NOMO-1 treated with dmso at 0.1 percent for 144 hours (cell line): ENCODE measurements at regions not wholly inside any gene's neighbourhood (a gene's known extent, or its start where the extent isn't known, plus 50 kb on each side); places are given as distances from the start of the nearest gene placed in this dataset.
"Not testable (repeated sequence)": the region's sequence is repeated elsewhere in the genome, so short reads cannot be mapped to it uniquely, and the experiment has no call there.

Experiments used
- DNase-seq: peaks from one replicate; lab custom pipeline; 2025; ENCODE audit not compliant: unreplicated experiment; lab: John Stamatoyannopoulos, UW

DNA sequence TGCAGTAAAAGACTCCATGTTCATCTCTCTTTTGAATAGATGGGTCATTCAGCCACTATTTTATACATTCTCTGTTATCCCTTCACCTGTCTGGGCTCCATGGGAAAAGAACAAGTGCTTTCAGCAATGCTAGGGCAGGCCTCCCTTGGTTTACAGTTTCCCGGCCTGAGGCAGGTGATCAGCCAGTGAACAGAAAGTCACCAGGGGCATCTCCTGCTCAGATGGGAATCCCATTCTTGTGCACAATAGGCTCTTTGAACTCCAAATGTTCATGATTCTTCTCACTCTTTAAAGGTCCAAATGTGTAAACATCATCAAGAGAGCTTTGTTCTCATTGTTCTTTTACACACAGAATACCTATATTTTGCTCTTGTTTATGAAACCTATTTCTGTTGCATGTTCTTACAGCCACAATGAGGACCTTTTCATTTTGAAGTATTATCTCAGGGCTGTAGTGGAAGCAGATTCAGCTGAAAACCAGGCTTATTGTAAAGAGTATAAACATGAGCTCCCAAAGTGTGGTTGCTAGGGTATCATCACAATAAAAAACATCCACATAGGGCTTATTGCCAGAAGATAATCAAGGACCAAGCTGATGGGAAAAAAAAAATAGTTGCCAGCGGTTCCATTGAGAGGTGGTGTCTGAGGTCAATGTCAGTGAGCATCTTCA, 267.1 kb upstream of the SGK1 start:
- DNase-seq: no peak

DNA sequence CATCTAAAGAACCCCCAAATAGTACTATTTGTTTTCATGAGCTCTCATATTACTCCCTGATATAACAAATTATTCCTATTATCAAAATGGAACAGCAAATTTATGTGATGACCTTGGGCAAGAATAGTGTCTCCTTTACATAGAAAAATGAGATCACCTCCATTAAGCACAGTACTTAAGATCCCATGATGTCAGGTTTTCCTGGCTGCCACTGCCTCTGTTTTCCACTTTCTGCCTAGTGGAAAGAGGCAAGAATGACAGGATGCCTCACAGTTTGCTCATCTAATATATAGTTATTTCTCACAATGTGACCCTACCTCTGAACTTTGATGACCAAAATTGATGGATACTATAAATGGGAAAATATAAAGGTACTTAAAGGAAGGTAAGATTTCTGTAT, 260.1 kb upstream of the SGK1 start:
- no peak for DNase-seq

DNA sequence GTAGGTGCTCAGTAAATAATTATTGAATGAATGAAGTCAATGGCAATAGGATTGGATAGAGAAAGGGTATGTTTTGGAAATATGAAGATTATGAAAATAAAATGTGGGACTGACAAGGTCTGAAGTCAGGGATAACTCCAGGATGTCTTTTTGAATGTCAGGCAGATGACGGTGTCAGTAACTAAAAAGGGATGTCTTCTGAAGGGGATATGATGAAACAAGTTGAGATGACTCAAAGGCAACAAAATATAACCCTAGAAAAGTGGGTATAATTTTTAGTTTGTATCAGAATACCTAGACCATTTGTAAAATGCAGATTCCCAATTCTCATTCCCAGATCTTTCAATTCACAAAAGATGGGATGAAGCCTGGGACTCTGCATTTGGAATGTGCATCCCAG, 257.3 kb upstream of the SGK1 start:
- no peak for DNase-seq

GRCh38 chr6:134574491-134574890, 256.6 kb upstream of the SGK1 start:
- DNase-seq: no peak

GRCh38 chr6:134569996-134570395, 252.1 kb upstream of the SGK1 start:
- DNase-seq: not testable (repeated sequence)

DNA sequence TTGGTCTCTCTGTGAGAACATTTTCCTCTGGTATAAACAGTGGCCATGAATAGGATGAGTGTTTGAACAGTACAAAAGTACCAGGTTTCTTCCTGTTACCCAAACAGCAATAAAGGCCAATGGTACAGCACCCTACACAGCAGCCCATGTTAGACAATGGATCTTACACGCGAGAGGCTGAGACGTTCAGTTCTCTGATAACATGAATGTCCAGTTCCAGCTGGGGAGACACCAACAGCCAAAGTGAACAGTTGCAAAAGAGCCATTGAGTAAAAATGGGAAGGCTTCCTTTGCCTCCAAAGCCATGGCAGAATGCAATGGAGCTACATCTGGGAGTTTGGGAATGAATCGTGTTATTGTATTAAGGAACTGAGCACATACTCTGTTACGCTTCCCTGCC, 246.8 kb upstream of the SGK1 start:
- no peak for DNase-seq

- DNase-seq: no peak
These were observed 242.1 kb upstream of the SGK1 start for GRCh38 chr6:134560019-134560418.

GRCh38 chr6:134557509-134557908, 239.6 kb upstream of the SGK1 start:
- DNase-seq: no peak

- DNase-seq: no peak
These were observed 237.8 kb upstream of the SGK1 start for GRCh38 chr6:134555672-134556071.

DNA sequence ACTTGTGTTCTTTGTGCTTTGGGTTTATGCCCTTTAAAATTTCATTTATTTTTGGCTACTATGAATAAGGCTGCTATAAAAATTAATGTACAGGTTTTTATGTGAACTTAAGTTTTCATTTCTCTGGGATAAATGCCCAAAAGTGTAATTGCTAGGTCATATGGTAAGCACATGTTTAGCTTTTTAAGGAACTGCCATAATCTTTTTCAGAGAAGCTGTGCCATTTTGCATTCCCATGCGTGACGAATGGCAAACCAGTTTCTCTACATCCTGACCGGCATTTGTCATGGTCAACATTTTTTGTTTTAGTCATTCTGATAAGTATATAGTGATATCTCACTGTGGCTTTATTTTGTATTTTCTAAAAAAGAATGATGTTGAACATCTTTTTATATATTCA, 236.0 kb upstream of the SGK1 start:
- DNase-seq: no peak

- no peak for DNase-seq
These were observed 233.5 kb upstream of the SGK1 start for GRCh38 chr6:134551245-134551960.

GRCh38 chr6:134550604-134551003, 232.7 kb upstream of the SGK1 start:
- DNase-seq: no peak

GRCh38 chr6:134549854-134550253, 231.9 kb upstream of the SGK1 start:
- DNase-seq: no peak

DNA sequence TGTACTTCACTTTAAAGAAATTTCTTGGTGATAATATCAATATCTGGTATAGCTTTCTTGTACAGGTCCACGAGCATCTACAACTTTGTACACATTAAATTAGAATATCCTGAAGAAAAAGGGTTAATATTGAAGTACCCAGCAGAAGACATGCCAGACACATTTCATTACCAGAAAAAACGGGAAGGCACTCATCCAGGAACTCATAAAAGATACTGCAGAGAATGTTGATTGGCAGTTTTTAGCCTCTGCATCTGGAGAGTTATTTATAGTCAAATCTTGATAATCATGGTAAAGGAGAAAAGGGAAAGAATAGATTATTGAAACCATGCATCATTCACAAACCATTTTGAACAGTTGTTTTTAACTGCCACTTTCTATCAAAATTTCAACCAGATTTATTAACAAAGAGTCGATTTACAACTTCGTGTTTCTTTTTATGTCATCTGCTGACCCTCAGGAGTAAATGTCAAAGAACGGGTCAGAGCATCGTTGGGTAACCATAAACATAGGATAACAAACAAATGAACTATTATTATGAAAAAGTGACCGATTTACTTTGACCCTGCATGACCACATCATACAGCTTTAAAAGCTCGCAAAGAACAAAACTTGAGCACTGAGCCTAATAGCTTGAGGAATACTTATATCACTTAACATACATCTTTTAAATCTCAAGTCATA, 229.2 kb upstream of the SGK1 start:
- no peak for DNase-seq

DNA sequence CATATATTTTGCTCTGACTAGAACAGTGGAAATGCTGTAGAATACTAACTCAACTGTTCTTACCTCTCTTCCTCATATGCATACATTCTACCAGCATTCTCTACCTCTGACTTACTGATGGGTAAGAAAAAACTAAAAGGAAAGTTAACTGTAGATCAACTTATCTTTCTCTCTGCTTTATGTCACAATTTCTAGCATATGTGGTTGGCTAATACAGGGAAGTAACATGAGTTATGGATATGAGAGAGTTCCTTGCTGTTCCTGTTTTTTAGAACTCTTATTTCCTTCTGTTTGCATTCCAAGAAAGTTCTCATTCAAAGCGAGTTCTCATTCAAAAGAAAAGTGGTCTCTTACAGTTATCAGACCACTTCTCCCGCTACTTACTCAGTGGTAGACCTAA, 226.8 kb upstream of the SGK1 start:
- no peak for DNase-seq

- no peak for DNase-seq
These were observed 225.2 kb upstream of the SGK1 start for GRCh38 chr6:134543128-134543527.

- DNase-seq: no peak
These were observed 223.1 kb upstream of the SGK1 start for GRCh38 chr6:134541001-134541400.

- DNase-seq: no peak
These were observed 222.0 kb upstream of the SGK1 start for GRCh38 chr6:134539865-134540323.

GRCh38 chr6:134537765-134538164, 219.9 kb upstream of the SGK1 start:
- DNase-seq: not testable (repeated sequence)

DNA sequence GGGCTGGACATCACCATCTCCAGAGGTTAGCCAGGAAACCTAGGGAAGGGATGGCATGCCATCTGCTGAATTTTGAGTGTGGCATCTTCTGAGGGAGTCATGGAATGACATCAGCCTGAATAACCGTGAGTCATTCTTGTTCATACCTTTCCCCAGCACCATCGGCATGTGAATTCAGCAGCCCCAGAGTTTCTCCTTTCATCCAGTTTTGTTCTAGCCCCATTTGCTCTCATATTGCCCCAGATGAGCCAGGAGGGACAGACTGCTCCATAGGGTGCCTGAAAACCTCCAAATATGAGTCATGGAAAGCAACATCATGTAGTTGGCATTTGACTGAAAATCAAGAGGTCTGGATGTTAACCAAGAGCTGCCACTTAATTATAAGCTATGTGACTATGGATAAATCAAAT, 219.2 kb upstream of the SGK1 start:
- DNase-seq: no peak

- no peak for DNase-seq
These were observed 217.9 kb upstream of the SGK1 start for GRCh38 chr6:134535831-134536230.

DNA sequence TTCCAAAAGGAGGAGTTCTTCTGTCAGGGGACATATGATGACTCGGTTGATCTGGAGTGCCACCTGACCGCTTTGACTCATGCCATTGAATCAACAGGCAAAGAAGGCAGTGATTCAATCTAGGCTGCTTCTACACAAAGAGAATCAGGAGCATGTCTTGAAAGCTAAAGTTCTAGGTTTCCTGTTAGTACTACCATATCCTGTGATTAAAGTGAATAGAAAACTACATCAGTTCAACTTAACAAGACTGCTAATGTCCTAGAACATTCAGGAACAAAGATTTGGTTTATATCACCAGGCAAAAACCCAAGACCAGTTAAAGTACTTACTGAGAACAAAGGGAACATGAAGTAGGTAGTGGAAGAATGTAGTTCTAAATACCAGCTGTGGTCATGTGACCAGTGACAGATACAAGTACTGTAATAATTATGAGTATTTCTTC, 216.8 kb upstream of the SGK1 start:
- no peak for DNase-seq
